SK-N-MC (cell line): ENCODE measurements at regions not wholly inside any gene's neighbourhood (a gene's known extent, or its start where the extent isn't known, plus 50 kb on each side); places are given as distances from the start of the nearest gene placed in this dataset.

ENCODE experiments used
- EZH2 ChIP-seq: fragments of 200-600 bp; sonication (generic); IDR thresholded peaks from one replicate; pipeline ENCODE4 v1.6.1; 2017; ENCODE audit warnings: antibody characterized with exemption
- FOXP2 ChIP-seq: optimal IDR thresholded peaks from 2 replicates; pipeline ENCODE3; 2011; ENCODE audit warnings: mild to moderate bottlenecking, moderate library complexity; ENCODE audit not compliant: insufficient read depth; ENCODE audit errors: extremely low read length, control extremely low read depth
- POLR2AphosphoS5 ChIP-seq: IDR thresholded peaks from 2 replicates; pipeline ENCODE4 v1.6.1; 2012; ENCODE audit warnings: mild to moderate bottlenecking, low read depth, low read length, borderline replicate concordance

DNA sequence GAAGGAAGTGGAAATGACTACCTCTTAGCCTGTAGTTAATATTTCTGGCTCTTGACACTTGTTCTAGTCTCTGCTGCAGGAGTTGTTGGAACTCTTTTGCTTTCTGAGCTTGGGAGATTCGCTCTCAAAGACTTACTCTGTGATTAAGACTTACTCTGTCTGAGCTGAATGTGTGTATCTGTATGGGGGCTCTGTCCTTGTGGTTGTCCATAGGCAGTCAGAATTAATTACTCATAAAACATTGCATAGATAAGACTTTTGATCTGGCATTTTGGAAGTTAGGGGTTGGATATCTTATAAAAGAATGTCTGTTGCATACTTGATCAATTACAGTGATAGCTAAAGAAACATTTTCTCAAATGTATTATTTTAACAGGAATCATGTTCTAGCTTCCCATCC is 199.2 kb upstream of the KIAA1217 start:
- TF ChIP-seq EZH2 (no peak), FOXP2 (no peak), POLR2AphosphoS5 (no peak)
